ENCODE measurements at regions not wholly inside any gene's neighbourhood (a gene's known extent, or its start where the extent isn't known, plus 50 kb on each side); places are given as distances from the start of the nearest gene placed in this dataset.

DNA sequence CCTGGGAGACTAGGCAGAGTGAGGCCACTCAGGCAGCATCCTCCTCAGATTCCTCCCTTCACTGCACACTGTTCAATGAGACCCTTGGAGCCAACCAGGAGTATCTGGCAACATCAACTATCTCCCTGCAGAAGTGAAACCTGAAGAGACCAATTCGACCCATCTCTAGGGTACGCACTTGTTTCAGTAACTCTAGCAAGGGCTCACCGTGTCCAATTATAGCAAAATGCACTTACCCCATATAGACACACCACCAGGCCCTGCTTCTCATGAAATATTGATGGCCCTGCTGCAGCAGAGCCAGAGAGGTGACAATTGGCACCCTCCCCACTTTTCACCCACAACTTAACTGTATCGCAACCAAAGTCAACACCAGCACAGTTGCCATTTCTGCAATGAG lies 196.1 kb upstream of the IGF1R start (continued):
- TF ChIP-seq, protein P1, sequence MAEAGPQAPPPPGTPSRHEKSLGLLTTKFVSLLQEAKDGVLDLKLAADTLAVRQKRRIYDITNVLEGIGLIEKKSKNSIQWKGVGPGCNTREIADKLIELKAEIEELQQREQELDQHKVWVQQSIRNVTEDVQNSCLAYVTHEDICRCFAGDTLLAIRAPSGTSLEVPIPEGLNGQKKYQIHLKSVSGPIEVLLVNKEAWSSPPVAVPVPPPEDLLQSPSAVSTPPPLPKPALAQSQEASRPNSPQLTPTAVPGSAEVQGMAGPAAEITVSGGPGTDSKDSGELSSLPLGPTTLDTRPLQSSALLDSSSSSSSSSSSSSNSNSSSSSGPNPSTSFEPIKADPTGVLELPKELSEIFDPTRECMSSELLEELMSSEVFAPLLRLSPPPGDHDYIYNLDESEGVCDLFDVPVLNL (CRISPR knock-in tag; IDR thresholded peaks at IDR 0.05; ENCODE audit: borderline replicate concordance, low read depth) = no peak
- TF ChIP-seq TP53 (CRISPR knock-in tag; IDR thresholded peaks at IDR 0.05) (no peak), ZMAT4 (CRISPR knock-in tag; IDR thresholded peaks at IDR 0.05) (no peak), TEAD1 (CRISPR knock-in tag; IDR thresholded peaks at IDR 0.05) (no peak), GTF2I (CRISPR knock-in tag; conservative IDR thresholded peaks at IDR 0.05) (no peak), ZNF232 (CRISPR knock-in tag; IDR thresholded peaks at IDR 0.05) (no peak)

DNA sequence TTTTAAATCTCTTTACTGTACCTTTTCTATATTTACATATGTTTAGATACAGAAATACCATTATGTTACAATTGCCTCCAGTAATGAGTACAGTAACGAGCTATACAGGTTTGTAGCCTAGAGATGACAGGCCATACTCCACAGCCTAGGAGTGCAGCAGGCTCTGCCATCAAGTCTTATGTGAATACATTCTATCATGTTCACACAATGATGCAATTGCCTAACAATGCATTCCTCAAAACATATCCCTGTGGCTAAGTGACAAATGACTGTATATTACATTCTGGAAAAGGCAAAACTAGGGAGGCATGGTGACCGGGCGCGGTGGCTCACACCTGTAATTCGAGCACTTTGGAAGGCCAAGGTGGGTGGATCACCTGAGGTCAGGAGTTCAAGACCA lies 192.4 kb upstream of the IGF1R start:
- peaks cover 6% of the 10 kb centered on the region for H3K9me3 Mint-ChIP-seq
- CTCF ChIA-PET = interaction anchor here (1.6 kb wide), 1 partner anchor 27 kb away, joined by 5 read pairs; no protein-coding TSS in a partner anchor
- TF ChIP-seq ZNF121 (CRISPR knock-in tag; IDR thresholded peaks at IDR 0.05) = no peak
- no peak for TF ChIP-seq TEAD1 (CRISPR knock-in tag; IDR thresholded peaks at IDR 0.05)
- no peak for TF ChIP-seq RORB (CRISPR knock-in tag; IDR thresholded peaks at IDR 0.05)
- TF ChIP-seq, protein P2, sequence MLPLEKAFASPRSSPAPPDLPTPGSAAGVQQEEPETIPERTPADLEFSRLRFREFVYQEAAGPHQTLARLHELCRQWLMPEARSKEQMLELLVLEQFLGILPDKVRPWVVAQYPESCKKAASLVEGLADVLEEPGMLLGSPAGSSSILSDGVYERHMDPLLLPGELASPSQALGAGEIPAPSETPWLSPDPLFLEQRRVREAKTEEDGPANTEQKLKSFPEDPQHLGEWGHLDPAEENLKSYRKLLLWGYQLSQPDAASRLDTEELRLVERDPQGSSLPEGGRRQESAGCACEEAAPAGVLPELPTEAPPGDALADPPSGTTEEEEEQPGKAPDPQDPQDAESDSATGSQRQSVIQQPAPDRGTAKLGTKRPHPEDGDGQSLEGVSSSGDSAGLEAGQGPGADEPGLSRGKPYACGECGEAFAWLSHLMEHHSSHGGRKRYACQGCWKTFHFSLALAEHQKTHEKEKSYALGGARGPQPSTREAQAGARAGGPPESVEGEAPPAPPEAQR (CRISPR knock-in tag; IDR thresholded peaks at IDR 0.05) = no peak
- TF ChIP-seq ZMAT4 (CRISPR knock-in tag; IDR thresholded peaks at IDR 0.05) = no peak
- TF ChIP-seq E2F1 (CRISPR knock-in tag; IDR thresholded peaks at IDR 0.05) = no peak
- no peak for TF ChIP-seq MAX (CRISPR knock-in tag; IDR thresholded peaks at IDR 0.05)
- TF ChIP-seq ZNF263 (CRISPR knock-in tag; IDR thresholded peaks at IDR 0.05; ENCODE audit: low read depth) = no peak
- no peak for TF ChIP-seq ZNF232 (CRISPR knock-in tag; IDR thresholded peaks at IDR 0.05)
- TF ChIP-seq SP1 (CRISPR knock-in tag; conservative IDR thresholded peaks at IDR 0.05) = no peak
- DNase-seq (ENCODE audit: low spot score) (no peak), ATAC-seq (no peak)
- H3K27me3 Mint-ChIP-seq (ENCODE audit: low read depth) = peaks cover 10% of the 10 kb centered on the region
- no peak overlapping the region for H3K27ac Mint-ChIP-seq
- peaks cover 6% of the 10 kb centered on the region for H3K4me1 Mint-ChIP-seq
- H3K36me3 Mint-ChIP-seq = peaks cover 6% of the 10 kb centered on the region
- POLR2A ChIA-PET = no interaction called here
- no peak overlapping the region for H3K4me3 Mint-ChIP-seq

- H3K4me3 Mint-ChIP-seq = no peak overlapping the region
- DNase-seq (ENCODE audit: low spot score) = no peak
- H3K4me1 Mint-ChIP-seq = no peaks in the 10 kb centered on the region
- no peaks in the 10 kb centered on the region; the same call in 1 of the 2 replicates for H3K27me3 Mint-ChIP-seq (ENCODE audit: low read depth)
- peaks cover 45% of the 10 kb centered on the region for H3K9me3 Mint-ChIP-seq
- peaks cover 24% of the 10 kb centered on the region for H3K36me3 Mint-ChIP-seq
- no peak for ATAC-seq
- POLR2A ChIA-PET = no interaction called here
- CTCF ChIA-PET = no interaction called here
- no peak overlapping the region for H3K27ac Mint-ChIP-seq
- TF ChIP-seq ZNF317 (CRISPR knock-in tag; IDR thresholded peaks at IDR 0.05; ENCODE audit: borderline replicate concordance, low read depth) = peak; percentile 95
- TF ChIP-seq NR3C1 (CRISPR knock-in tag; conservative IDR thresholded peaks at IDR 0.05; ENCODE audit: low read depth) = no peak
- TF ChIP-seq, protein P3, sequence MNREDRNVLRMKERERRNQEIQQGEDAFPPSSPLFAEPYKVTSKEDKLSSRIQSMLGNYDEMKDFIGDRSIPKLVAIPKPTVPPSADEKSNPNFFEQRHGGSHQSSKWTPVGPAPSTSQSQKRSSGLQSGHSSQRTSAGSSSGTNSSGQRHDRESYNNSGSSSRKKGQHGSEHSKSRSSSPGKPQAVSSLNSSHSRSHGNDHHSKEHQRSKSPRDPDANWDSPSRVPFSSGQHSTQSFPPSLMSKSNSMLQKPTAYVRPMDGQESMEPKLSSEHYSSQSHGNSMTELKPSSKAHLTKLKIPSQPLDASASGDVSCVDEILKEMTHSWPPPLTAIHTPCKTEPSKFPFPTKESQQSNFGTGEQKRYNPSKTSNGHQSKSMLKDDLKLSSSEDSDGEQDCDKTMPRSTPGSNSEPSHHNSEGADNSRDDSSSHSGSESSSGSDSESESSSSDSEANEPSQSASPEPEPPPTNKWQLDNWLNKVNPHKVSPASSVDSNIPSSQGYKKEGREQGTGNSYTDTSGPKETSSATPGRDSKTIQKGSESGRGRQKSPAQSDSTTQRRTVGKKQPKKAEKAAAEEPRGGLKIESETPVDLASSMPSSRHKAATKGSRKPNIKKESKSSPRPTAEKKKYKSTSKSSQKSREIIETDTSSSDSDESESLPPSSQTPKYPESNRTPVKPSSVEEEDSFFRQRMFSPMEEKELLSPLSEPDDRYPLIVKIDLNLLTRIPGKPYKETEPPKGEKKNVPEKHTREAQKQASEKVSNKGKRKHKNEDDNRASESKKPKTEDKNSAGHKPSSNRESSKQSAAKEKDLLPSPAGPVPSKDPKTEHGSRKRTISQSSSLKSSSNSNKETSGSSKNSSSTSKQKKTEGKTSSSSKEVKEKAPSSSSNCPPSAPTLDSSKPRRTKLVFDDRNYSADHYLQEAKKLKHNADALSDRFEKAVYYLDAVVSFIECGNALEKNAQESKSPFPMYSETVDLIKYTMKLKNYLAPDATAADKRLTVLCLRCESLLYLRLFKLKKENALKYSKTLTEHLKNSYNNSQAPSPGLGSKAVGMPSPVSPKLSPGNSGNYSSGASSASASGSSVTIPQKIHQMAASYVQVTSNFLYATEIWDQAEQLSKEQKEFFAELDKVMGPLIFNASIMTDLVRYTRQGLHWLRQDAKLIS (CRISPR knock-in tag; IDR thresholded peaks at IDR 0.05; ENCODE audit: borderline replicate concordance) = no peak
- TF ChIP-seq, protein P2 (CRISPR knock-in tag; IDR thresholded peaks at IDR 0.05) = no peak
- TF ChIP-seq, protein P4, sequence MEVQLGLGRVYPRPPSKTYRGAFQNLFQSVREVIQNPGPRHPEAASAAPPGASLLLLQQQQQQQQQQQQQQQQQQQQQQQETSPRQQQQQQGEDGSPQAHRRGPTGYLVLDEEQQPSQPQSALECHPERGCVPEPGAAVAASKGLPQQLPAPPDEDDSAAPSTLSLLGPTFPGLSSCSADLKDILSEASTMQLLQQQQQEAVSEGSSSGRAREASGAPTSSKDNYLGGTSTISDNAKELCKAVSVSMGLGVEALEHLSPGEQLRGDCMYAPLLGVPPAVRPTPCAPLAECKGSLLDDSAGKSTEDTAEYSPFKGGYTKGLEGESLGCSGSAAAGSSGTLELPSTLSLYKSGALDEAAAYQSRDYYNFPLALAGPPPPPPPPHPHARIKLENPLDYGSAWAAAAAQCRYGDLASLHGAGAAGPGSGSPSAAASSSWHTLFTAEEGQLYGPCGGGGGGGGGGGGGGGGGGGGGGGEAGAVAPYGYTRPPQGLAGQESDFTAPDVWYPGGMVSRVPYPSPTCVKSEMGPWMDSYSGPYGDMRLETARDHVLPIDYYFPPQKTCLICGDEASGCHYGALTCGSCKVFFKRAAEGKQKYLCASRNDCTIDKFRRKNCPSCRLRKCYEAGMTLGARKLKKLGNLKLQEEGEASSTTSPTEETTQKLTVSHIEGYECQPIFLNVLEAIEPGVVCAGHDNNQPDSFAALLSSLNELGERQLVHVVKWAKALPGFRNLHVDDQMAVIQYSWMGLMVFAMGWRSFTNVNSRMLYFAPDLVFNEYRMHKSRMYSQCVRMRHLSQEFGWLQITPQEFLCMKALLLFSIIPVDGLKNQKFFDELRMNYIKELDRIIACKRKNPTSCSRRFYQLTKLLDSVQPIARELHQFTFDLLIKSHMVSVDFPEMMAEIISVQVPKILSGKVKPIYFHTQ (CRISPR knock-in tag; IDR thresholded peaks at IDR 0.05) = no peak
Measured at GRCh38 chr15:98476559-98476958, 171.8 kb upstream of the IGF1R start.

Measured in WTC11 (cell line).